GM12872 (cell line): ENCODE measurements at regions not wholly inside any gene's neighbourhood (a gene's known extent, or its start where the extent isn't known, plus 50 kb on each side); places are given as distances from the start of the nearest gene placed in this dataset.

Experiments
- TF ChIP-seq, protein P1 (sequence below): IDR thresholded peaks from 3 replicates; pipeline ENCODE4 v1.5.1; 2011; ENCODE audit warnings: low read depth, mild to moderate bottlenecking, low read length, moderate library complexity; ENCODE audit not compliant: insufficient read depth

DNA sequence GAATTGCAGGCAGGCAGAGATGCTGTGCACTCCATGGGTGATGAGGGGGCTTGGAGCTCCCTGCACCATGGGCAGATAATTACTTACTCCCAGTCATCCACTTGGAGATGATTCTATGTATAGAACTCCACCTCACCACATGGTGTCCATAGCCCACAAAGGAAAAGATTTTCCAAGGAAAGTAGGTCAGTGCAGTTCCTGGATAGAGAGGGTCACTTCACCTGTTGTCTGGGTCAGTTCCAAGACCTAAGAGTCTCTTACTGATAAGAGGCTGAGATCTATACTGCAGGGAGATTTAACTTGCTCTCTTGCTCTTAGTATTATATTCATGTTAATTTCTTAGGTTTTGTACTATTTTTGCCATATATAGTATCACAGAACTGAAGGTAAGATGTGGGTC, 113.9 kb upstream of the BRINP1 start:
- TF ChIP-seq, protein P1, sequence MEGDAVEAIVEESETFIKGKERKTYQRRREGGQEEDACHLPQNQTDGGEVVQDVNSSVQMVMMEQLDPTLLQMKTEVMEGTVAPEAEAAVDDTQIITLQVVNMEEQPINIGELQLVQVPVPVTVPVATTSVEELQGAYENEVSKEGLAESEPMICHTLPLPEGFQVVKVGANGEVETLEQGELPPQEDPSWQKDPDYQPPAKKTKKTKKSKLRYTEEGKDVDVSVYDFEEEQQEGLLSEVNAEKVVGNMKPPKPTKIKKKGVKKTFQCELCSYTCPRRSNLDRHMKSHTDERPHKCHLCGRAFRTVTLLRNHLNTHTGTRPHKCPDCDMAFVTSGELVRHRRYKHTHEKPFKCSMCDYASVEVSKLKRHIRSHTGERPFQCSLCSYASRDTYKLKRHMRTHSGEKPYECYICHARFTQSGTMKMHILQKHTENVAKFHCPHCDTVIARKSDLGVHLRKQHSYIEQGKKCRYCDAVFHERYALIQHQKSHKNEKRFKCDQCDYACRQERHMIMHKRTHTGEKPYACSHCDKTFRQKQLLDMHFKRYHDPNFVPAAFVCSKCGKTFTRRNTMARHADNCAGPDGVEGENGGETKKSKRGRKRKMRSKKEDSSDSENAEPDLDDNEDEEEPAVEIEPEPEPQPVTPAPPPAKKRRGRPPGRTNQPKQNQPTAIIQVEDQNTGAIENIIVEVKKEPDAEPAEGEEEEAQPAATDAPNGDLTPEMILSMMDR = no peak

GRCh38 chr9:119477197-119477596, 108.0 kb upstream of the BRINP1 start:
- TF ChIP-seq, protein P1 = no peak

DNA sequence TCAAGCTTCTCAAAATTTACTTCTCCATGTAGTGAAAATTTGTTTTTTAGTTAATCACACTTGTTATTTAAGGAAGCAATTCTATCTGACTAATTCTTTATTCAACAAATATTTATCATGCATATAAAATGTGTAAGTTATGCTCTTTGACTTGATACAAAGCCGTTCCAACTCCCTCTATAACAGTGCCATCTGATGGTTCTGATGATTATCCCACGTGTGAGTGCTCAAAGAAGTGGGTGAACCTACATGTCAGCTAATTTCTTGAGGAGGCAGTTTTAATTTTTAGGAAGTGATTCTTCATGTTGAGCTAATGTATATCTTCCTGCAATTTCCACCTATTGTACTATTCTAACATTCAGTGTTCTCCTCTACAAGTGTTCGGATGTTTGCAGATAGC, 88.8 kb upstream of the BRINP1 start:
- TF ChIP-seq, protein P1 = no peak

DNA sequence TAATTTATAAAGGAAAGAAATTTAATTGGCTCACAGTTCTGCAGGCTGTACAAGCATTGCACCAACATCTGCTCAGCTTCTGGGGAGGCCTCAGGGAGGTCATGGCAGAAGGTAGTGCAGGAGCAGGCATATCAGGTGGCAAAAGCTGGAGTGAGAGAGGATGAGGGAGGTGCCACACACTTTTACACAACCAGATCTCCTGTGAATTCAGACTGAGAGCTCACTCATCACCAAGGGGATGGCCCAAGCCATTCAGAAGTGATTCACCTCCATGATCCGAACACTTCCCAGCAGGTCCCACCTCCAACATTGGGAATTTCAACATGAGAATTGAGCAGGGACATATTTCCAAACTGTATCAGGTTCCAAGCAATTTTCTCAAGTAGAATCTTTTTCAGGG, 84.7 kb upstream of the BRINP1 start:
- TF ChIP-seq, protein P1 = no peak

- TF ChIP-seq, protein P1 = no peak
Measured at GRCh38 chr9:119453490-119453911, 84.3 kb upstream of the BRINP1 start.

DNA sequence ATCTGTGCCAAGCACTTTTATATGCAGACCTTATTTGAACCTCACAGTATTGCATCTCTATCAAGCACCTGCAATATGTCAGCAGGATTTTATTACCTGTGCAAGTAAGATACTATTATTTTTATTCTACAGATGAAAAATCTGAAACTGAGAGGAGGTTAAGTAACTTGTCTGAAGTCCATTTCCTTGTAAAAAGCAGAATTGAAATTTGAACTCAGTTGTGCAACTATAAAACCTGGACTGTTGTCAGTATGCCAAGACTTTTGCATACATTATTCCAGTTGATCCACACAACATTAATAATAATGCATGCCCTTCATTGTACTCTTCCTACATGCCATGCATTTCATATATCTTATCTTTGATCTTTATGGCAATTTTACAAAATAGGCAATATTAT, 82.2 kb upstream of the BRINP1 start:
- TF ChIP-seq, protein P1 = no peak

- TF ChIP-seq, protein P1 = no peak
Measured at GRCh38 chr9:119443179-119443578, 73.9 kb upstream of the BRINP1 start.

GRCh38 chr9:119441832-119442231, 72.6 kb upstream of the BRINP1 start:
- TF ChIP-seq, protein P1 = no peak
